GM21528 (cell line): ENCODE measurements at regions not wholly inside any gene's neighbourhood (a gene's known extent, or its start where the extent isn't known, plus 50 kb on each side); places are given as distances from the start of the nearest gene placed in this dataset.
"Not testable (repeated sequence)": the region's sequence is repeated elsewhere in the genome, so short reads cannot be mapped to it uniquely, and the experiment has no call there.

Source experiments
- ATAC-seq: cut with Tn5 transposase; IDR thresholded peaks from one replicate; pipeline ENCODE4 v1.9.1; 2021; ENCODE audit warnings: mild to moderate bottlenecking, moderate library complexity; ENCODE audit not compliant: unreplicated experiment, low FRiP score

DNA sequence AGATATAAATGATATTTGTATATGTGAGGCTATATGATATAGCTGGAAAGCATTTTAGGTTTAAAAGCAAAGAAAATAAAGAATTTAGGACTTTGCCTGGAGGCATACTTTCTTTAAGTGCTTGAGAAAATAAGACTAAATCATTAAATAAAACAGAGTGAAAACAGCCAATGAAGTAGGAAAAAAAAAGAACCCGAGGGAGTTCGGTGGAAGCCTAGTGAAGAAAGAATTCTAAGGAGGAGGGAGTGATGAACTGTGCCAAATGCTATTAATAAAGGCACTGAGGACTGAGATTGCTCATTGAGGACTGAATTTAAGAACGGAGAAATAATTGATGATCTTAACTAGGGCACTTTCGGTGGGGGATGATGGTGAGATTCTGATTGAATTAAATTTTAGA is 573.5 kb downstream of the DSC3 start:
- ATAC-seq: no peak

DNA sequence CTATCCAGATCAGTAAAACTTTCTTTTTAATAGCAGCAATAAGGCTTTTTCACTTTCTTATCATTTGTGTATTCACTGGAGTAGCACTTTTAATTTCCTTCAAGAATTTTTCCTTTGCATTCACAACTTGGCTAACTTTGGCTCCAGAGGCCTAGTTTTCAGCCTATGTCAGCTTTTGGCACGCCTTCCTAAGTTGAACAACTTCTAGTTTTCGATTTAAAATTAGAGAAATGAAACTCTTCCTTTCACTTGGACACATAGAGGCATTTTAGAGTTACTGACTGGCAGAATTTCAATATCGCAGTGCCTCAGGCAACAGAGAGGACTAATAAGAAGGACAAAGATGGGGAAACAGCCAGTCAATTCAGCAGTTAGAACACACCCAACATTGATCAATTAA is 577.4 kb downstream of the DSC3 start:
- ATAC-seq: no peak

DNA sequence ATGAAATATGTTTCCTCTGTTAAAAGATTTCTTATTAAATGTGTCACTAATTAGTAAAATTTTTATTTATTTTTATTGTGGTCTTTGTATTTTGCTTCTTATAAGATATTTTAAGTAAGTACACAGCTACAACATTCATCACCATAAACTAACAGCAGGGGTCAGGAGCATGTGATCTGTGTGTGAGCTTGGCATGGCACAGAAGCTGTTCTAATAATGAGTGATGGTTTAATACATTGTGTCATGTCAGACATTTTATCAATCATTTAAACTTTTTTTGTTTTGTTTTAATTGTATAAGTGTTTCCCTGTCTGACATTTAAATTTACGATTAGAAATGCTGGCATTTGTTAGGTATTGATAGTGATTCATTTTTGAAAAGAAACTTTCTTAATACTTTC is 585.4 kb downstream of the DSC3 start:
- ATAC-seq: no peak

DNA sequence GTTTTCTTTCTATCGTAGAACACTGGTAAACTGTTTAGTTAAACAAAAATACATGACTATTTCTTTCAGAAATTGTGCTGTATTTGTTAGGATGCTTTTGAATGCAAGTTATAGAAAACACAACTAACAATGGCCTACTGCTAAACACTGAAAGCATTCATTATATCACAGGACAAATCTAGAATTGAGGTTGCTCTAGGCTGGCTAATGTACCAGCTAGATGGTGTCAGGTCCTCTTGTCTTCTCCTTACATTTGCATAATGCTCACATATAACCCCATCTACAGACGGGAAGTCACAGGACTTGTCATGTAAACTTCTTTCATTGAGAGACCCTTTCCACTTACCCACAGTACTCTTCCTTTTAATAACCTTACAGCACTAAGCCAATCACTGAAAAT is 586.8 kb downstream of the DSC3 start:
- no peak for ATAC-seq

DNA sequence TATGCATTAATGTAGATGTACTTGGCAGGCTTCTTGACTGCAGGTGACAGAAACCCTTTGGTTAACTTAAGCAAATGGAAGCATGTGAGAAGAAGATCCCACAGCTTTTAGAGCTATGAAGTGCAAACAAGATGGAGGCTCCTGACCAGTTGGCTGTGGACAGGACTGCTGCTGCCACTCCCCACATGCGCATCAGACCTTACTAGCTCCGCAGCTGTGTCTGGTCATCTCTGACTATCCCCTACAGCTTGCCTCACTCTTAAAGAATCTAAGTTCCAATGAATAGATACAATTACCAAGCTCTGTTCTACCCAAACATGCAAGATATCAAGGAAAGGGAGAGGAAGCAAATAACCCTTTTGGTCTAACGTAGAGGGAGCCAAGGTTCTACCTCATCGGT is 587.6 kb downstream of the DSC3 start:
- no peak for ATAC-seq

DNA sequence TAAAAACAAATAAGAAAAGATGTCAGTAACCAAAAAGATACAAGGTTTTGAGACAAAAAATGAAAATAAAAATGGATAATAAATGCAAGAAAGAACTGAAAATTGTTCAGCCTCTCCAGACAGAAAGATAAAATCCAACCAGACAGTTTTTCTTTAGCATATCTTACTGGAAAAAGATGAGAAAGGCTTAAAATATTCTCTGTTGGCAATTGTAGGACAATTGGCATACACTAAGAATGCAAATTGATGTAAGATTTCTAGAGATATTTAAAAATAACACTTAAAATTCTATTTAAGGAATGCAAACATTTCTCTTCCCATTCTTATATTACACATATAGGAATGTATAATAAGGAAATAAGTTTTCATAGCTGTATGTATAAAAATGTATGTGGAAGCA is 590.6 kb downstream of the DSC3 start:
- ATAC-seq: no peak

DNA sequence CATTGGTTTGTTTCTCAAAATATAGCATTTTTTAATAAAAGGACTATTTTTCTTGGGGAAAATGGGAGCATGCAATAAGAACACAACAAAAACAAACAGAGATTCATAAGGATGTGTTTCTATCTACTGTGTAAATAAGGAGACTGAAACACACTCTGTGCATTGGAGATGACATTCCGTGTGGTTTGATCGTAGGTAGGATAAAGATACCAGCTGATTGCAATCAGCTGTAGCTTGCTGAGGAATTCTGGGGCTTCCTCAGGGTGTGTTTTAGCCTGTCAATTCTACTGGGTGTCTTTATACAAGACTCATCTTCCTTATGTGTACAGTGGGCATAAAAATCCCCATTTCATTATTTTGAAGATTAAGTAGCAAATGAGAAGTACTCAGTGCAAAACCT is 591.6 kb downstream of the DSC3 start:
- no peak for ATAC-seq

DNA sequence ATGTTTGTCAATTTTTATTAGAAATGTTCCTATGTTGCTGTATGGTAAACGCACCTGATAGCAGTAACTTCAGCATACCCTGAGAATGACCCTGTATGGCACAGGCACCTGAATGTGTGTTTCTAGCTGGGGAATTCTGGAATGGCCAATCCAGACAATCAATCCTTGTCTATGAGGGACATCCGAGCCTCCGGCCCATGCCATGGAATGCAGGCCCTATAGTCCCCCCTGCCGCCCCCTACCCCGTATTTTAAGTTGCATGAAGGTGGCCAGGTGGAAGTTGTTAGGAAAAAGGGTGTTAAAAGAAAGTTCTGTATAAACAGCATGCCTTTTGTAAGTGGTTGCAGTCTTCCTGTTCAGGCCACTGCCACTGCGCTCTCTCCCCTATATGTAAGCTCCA is 595.9 kb downstream of the DSC3 start:
- ATAC-seq: no peak

DNA sequence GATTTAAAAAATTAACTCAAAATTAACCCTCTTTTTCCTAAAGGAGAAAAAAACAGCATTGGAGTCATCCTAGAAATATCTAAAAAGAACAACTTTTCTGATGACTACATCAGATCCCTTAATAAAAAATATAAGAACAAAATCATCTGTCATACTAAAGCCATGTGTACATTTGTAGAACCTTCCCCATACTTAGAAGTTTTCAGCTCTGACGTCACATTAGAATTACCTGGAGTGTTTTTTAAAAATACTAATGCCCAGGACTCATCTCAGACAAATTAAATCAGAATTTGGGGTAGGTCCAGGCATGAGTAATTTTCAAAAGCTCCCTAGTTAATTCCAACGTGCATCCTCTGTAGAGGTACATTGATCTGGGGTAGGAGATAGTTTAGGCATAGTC is 598.0 kb downstream of the DSC3 start:
- ATAC-seq: no peak

DNA sequence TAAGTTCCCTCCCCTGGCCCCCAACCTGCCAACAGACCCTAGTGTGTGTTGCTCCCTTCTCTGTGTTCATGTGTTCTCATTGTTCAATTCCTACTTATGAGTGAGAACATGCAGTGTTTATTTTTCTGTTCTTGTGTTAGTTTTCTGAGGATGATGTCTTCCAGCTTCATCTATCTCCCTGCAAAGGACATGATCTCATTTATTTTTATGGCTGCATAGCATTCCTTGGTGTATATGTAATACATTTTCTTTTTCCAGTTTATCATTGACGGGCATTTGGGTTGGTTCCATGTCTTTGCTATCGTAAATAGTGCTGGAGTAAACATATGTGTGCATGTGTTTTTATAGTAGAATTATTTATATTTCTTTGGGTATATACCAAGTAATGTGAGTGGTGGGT is 602.2 kb downstream of the DSC3 start:
- ATAC-seq: no peak

DNA sequence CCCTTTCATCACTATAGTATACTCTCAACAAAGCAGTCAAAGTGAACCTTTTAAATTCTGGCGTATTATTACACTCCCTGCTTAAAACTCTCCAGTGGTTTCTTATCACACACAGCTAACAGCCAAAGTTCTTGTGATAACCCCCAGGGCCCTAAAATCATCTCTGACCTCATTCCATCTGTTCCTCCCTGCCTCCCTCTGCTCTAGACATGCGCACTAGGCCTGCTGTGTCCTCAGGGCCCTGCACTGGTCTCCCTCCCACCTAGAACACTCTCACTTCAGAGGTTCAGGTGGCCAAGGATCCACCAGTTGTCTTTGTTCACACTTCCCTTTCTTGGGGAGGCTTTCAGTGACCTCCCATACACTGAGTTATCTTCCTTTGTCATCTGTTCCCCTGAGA is 603.4 kb downstream of the DSC3 start:
- no peak for ATAC-seq

DNA sequence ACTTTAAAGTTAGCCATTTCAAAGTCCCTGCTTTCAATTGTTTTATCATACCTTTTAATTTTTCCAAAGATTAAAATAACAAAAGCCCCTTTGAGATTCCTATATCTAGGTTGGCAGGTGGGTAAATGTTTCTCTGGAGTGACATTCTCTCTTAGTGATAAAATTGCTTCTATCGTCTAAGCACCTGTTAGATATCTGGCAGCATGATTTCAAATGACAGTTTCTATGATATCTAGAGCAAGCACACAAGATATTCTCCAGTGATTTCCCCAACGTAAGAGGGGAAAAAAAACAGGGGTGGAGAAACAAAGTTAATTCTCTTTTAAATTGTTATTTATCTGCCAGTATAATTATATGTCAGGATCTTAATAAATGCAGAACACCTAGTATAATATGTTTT is 610.2 kb downstream of the DSC3 start:
- ATAC-seq: no peak

DNA sequence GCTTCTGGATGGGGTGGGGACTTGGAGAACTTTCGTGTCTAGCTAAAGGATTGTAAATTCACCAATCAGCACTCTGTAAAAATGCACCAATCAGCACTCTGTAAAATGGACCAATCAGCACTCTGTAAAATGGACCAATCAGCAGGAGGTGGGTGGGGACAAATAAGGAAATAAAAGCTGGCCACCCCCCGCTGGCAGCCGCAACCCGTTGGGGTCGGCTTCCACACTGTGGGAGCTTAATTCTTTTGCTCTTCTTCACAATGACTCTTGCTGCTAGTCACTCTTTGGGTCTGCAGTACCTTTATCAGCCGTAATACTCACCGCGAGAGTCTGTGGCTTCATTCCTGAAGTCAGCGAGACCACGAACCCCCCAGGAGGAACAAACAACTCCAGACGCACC is 623.1 kb downstream of the DSC3 start:
- ATAC-seq: not testable (repeated sequence)

DNA sequence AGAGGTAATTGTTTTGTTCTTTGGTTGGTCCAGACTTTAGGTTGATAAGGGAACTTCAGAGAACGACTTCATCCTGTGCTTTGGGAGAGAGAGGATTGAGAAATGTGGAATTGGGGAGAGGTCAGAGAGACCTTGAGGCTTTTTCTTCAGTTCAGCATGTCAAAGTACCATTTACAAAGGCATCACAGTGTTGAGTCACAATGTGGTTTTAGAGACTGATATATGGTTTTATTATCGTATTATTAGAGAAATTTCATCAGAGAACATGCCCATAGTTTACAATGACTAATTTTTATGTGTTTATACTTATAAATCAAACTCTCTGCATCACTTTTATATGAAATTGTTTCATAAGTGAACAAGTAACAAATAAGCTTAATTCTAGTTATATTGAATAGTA is 626.6 kb downstream of the DSC3 start:
- ATAC-seq: no peak

DNA sequence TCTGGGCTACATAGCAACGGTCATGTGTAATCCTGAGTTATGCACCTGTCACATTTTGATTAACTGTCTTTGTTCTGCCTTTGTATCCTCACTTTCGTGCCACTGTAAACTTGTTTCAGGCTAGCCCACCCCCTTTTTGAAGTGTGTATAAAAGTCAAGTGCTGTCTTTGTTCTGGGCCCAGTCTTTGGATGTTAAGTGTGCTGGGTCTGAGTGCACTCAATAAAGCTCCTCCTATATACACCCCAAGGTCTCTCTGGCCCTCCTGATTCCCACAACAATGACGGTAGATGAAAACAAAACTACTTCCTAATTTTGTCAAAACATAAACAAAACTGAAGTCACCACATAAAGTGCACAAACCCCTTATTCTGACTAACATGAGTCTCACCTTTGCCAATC is 633.4 kb downstream of the DSC3 start:
- ATAC-seq: no peak

DNA sequence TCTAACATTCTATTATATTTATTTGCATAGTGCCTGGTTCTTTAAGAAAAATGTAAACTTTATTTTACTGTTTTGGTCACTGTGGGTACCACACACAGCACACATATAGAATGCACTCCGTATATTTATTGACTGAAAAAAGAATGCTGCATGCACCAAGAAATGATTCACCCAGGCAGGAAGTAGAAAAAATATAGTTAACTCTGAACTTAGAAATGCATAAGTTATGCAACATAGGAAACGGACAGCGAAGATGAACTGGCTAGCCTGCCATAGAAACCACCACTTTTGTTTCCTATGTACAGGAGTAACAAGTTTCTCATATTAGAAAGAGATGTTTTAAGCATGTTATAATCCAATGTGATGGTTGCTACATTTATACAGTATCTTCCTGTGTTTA is 635.8 kb downstream of the DSC3 start:
- no peak for ATAC-seq

DNA sequence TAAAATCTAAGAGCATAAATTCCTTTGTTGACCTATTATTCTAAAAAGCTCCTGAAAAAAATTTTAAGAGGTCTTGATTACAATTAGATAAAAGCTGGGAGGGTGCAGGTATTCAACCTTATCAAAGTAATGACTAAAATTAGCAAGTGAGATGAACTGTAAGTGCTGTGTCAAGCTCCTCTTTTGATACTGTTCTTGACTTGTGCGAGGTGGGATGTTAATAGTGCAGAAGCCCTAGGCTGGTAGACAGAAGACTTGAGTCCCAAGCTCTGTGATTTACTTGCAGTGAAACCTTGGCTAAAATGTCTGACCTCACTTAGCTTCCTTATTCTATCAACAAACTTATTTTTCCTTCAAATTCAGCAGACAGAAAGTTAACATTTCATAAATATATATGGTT is 637.5 kb downstream of the DSC3 start:
- no peak for ATAC-seq

DNA sequence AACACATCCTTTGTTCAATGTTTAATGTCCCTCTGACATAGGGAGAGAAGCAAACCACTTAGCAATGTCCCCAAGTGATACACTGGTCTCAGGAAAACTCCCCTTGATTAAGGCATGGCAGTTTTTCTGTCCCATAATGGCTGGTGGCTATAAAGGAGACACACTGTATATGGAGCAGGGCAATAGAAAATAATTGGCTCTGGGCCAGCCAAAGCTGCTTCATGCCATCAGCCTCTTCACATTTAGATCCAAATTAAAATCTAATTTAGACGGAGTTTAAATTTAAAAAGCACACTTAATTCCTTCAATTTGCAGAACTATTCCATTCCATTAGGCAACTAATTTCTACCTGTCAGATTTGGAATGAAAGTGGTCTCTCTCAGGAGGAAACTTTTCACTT is 638.1 kb downstream of the DSC3 start:
- ATAC-seq: no peak

DNA sequence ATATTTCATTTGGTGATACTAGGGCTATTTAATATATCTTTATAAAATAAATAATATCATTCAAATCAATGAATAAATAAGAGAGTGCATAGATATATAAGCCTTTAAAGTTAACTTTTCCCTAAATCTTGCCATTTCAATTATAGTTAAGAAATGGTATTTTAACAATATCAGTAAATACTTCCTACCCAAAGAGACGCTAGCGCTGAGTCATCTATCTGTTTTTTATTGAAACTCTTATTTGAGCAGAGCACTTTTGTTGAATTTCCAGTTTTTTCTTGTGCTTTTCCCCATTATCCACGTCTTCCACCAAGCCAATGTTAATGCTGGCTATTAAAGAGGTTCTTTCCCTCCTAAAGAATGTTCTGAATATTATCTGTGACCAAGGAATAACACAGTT is 639.3 kb downstream of the DSC3 start:
- no peak for ATAC-seq

DNA sequence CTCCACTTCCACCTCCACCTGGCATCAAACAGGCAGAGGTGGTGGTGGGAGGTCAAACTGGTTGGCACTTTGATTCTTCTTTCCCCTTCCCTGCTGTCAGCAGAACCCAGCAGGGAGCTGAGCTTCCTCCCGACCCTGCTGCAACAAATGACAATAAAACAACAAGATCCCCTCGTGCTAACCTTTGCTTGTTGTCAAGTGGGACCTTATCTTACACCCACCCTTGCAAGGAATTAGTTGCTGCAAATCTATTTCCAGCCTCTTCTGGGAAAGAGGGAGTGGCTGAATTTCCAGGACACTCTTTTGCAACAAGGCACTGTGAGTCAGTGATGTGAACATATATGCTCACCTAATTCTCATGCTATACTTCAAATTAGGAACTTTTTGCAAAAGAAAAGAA is 655.1 kb downstream of the DSC3 start:
- no peak for ATAC-seq

DNA sequence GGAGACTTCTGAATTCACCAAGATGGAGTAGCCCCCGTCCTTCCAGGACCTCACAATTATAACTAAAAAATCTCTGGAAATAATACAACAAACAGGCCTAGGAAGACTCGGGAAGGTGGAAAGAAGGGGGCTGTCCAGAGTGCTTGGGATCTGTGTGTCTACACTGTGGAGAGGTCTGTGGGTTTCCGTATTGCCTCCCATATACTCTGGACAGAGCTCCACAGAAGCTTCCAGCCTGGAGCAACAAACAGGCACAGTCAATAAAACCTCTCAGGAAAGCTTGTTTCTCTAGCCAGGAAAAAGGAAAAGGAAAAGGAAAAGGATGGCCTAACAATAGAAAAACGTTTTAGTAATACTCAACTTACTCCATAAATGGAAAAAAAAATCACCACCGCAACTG is 655.9 kb downstream of the DSC3 start:
- no peak for ATAC-seq

DNA sequence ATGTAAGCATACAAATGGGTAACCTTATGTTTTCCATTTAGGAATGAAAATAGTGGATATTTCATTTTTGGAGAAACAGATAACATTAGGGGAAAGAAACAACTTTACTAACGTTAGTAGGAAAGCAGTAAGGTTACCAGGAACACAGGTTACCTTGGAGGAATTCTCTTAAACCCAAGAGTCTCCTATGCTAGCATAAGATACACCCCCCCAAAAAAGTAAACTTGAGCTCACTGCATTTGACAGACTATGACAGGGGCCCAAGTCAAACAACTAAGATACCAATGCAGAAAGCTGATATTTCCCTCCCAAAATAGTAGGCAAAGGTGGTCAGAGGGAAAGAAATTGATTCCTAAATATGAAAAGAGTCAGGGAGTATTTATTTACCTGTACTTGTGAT is 656.9 kb downstream of the DSC3 start:
- ATAC-seq: no peak

DNA sequence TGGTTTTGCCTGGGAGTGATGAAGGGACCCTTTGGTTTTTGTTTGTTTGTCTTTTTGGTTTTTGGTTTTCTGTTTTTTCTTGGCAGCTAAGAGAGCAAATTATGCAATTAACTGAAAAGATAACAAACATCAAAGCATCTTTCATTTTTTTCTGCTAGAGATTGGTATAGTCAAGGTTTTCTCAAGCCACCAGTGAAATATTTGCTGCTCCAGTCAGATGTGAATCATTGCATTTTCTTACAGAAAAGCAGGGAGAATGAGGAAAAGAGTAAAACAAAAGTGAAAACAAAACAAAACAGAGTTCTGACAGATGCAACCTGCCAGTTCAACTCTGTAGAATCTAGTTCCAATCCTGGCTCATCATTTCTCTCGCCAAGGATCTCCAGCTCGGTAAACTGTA is 660.7 kb downstream of the DSC3 start:
- ATAC-seq: no peak

DNA sequence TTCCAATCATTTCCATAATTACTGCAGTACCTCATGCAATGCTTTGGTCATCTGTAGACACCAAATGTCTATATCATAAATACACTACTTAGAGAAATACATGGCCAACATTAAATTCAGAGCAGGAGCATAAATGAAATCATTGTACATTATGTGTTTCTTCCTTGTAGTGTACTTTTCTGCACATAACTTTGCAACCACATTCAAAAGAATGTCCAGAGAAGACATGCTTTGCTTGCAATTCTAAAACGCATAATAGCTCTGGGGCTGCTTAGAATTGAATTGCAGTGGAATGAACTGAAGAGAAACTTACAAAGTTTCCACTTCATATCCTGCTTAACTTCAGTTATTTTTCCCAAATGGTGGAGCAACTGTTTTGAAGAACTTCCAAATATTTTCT is 664.4 kb downstream of the DSC3 start:
- no peak for ATAC-seq
